ENCODE measurements at regions not wholly inside any gene's neighbourhood (a gene's known extent, or its start where the extent isn't known, plus 50 kb on each side); places are given as distances from the start of the nearest gene placed in this dataset.

GRCh38 chr21:24222676-24223075 lies 1384.6 kb downstream of the MRPL39 start (continued):
- TF ChIP-seq, protein P1, sequence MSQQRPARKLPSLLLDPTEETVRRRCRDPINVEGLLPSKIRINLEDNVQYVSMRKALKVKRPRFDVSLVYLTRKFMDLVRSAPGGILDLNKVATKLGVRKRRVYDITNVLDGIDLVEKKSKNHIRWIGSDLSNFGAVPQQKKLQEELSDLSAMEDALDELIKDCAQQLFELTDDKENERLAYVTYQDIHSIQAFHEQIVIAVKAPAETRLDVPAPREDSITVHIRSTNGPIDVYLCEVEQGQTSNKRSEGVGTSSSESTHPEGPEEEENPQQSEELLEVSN (IDR thresholded peaks at IDR 0.05; ENCODE audit: borderline replicate concordance, low read depth), result no peak
- TF ChIP-seq NR3C1 (IDR thresholded peaks at IDR 0.05) (no peak), ZFP36 (IDR thresholded peaks at IDR 0.05; ENCODE audit: borderline replicate concordance, partially characterized antibody) (no peak), MAFK (IDR thresholded peaks at IDR 0.05; ENCODE audit: partially characterized antibody) (no peak), HOXB13 (CRISPR knock-in tag; IDR thresholded peaks at IDR 0.05; ENCODE audit: low read depth) (no peak), FOXS1 (CRISPR knock-in tag; IDR thresholded peaks at IDR 0.05) (no peak), CHD2 (IDR thresholded peaks at IDR 0.05; ENCODE audit: low read length, partially characterized antibody) (no peak)
- TF ChIP-seq, protein P2, sequence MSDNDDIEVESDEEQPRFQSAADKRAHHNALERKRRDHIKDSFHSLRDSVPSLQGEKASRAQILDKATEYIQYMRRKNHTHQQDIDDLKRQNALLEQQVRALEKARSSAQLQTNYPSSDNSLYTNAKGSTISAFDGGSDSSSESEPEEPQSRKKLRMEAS (IDR thresholded peaks at IDR 0.05), result no peak

DNA sequence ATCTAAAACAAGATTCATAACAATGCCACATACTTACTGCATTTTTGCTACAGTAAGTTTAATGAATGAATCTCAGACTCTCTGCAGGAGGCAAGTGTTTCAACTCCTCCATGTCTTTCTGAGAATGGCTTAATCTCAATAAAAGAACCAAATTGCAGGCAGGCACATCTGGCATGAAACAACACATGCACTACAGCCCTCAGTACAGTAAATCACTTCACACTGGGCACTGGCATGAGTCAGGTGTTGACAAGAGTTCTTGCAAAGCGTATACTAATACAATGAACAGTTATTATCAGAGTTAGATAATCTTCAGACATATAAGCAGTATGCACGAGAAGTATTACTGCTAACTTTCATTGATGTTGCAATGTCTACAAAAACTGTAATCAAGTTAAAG lies 1386.8 kb downstream of the MRPL39 start:
- no peak for ATAC-seq
- no peak overlapping the region for H3K4me3 ChIP-seq
- no peak overlapping the region for H3K27ac ChIP-seq
- no peak overlapping the region for H3K4me2 ChIP-seq
- POLR2A ChIA-PET, result no interaction called here
- TF ChIP-seq JUN (IDR thresholded peaks at IDR 0.05) (no peak), HOXB13 (CRISPR knock-in tag; IDR thresholded peaks at IDR 0.05; ENCODE audit: low read depth) (no peak), HOXA7 (CRISPR knock-in tag; IDR thresholded peaks at IDR 0.05) (no peak), ELK1 (IDR thresholded peaks at IDR 0.05; ENCODE audit: low read depth, low read length) (no peak), POLR2A (IDR thresholded peaks at IDR 0.05; ENCODE audit: low read length) (no peak), MYC (IDR thresholded peaks at IDR 0.05; ENCODE audit: borderline replicate concordance, low read length) (no peak), CBX2 (IDR thresholded peaks at IDR 0.05; ENCODE audit: borderline replicate concordance, low read depth) (no peak), TP53 (CRISPR knock-in tag; IDR thresholded peaks at IDR 0.05) (no peak), ESRRA (IDR thresholded peaks at IDR 0.05; ENCODE audit: borderline replicate concordance, low read length) (no peak)
- TF ChIP-seq, protein P2 (IDR thresholded peaks at IDR 0.05), result no peak
- TF ChIP-seq, protein P3, sequence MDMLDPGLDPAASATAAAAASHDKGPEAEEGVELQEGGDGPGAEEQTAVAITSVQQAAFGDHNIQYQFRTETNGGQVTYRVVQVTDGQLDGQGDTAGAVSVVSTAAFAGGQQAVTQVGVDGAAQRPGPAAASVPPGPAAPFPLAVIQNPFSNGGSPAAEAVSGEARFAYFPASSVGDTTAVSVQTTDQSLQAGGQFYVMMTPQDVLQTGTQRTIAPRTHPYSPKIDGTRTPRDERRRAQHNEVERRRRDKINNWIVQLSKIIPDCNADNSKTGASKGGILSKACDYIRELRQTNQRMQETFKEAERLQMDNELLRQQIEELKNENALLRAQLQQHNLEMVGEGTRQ (IDR thresholded peaks at IDR 0.05), result no peak
- WGBS (ENCODE audit: missing lambda C conversion rate), result 0% methylated on average over 2 of the region's 2 CpGs
- no peak for DNase-seq (ENCODE audit: low read depth in 1 of 2, low spot score in 1 of 2)
- H3K9me3 ChIP-seq, result no peaks in the 10 kb centered on the region
- no peaks in the 10 kb centered on the region for H3K4me1 ChIP-seq
- FAIRE-seq, result no peak
- CTCF ChIA-PET, result no interaction called here

- ChIA-PET CTCF (no interaction called here), POLR2A (no interaction called here)
Observed at GRCh38 chr21:24217151-24217550, 1390.1 kb downstream of the MRPL39 start.

GRCh38 chr21:24210130-24210529 lies 1397.2 kb downstream of the MRPL39 start:
- ATAC-seq (no peak), DNase-seq (ENCODE audit: low read depth in 1 of 2, low spot score in 1 of 2) (no peak), FAIRE-seq (no peak)
- 4% methylated on average over 5 of the region's 5 CpGs for WGBS (ENCODE audit: missing lambda C conversion rate)
- no peak overlapping the region for H3K27ac ChIP-seq
- no peak overlapping the region for H3K4me2 ChIP-seq
- no peak overlapping the region for H3K4me3 ChIP-seq
- no peaks in the 10 kb centered on the region for H3K9me3 ChIP-seq
- ChIA-PET CTCF (no interaction called here), POLR2A (no interaction called here)
- H3K4me1 ChIP-seq, result no peaks in the 10 kb centered on the region
- TF ChIP-seq ELK1 (IDR thresholded peaks at IDR 0.05; ENCODE audit: low read depth, low read length) (no peak), KDM1A (IDR thresholded peaks at IDR 0.05; ENCODE audit: low read depth) (no peak), HEYL (CRISPR knock-in tag; IDR thresholded peaks at IDR 0.05) (no peak), FOSB (CRISPR knock-in tag; IDR thresholded peaks at IDR 0.05) (no peak), RAD21 (conservative IDR thresholded peaks at IDR 0.05 in 1 of 2, IDR thresholded peaks at IDR 0.05 in 1 of 2) (no peak), JUNB (IDR thresholded peaks at IDR 0.05) (no peak), JUN (IDR thresholded peaks at IDR 0.05) (no peak), RCOR1 (IDR thresholded peaks at IDR 0.05; ENCODE audit: low read depth, low read length) (no peak), POLR2AphosphoS2 (conservative IDR thresholded peaks at IDR 0.05; ENCODE audit: low read length) (no peak), CBX8 (IDR thresholded peaks at IDR 0.05) (no peak), HOXA7 (CRISPR knock-in tag; IDR thresholded peaks at IDR 0.05) (no peak), ZSCAN20 (CRISPR knock-in tag; IDR thresholded peaks at IDR 0.05) (no peak)
- TF ChIP-seq, protein P4, sequence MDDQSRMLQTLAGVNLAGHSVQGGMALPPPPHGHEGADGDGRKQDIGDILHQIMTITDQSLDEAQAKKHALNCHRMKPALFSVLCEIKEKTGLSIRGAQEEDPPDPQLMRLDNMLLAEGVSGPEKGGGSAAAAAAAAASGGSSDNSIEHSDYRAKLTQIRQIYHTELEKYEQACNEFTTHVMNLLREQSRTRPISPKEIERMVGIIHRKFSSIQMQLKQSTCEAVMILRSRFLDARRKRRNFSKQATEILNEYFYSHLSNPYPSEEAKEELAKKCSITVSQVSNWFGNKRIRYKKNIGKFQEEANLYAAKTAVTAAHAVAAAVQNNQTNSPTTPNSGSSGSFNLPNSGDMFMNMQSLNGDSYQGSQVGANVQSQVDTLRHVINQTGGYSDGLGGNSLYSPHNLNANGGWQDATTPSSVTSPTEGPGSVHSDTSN (IDR thresholded peaks at IDR 0.05), result no peak
- TF ChIP-seq, protein P3 (IDR thresholded peaks at IDR 0.05), result no peak

More at GRCh38 chr21:24217151-24217550, 1390.1 kb downstream of the MRPL39 start:
- WGBS (ENCODE audit: missing lambda C conversion rate), result 6% methylated on average over 4 of the region's 4 CpGs
- FAIRE-seq, result no peak
- H3K4me3 ChIP-seq, result no peak overlapping the region
- no peaks in the 10 kb centered on the region for H3K9me3 ChIP-seq
- no peak overlapping the region for H3K4me2 ChIP-seq
- no peak for TF ChIP-seq EHMT2 (IDR thresholded peaks at IDR 0.05; ENCODE audit: low read depth)
- no peak for TF ChIP-seq RCOR1 (IDR thresholded peaks at IDR 0.05; ENCODE audit: low read depth, low read length)
- no peak for TF ChIP-seq ZC3H11A (IDR thresholded peaks at IDR 0.05)
- TF ChIP-seq KDM1A (IDR thresholded peaks at IDR 0.05; ENCODE audit: low read depth), result no peak
- H3K27ac ChIP-seq, result no peak overlapping the region
- no peak for ATAC-seq
- DNase-seq (ENCODE audit: low read depth in 1 of 2, low spot score in 1 of 2), result no peak
- no peaks in the 10 kb centered on the region for H3K4me1 ChIP-seq

Measured in A549 (cell line).